NB4 (cell line): ENCODE measurements at regions not wholly inside any gene's neighbourhood (a gene's known extent, or its start where the extent isn't known, plus 50 kb on each side); places are given as distances from the start of the nearest gene placed in this dataset.

ENCODE experiments used
- CTCF ChIP-seq: IDR thresholded peaks from one replicate; pipeline ENCODE4 v1.5.1; 2012; ENCODE audit warnings: low read depth, low read length
- MAX ChIP-seq: IDR thresholded peaks from 2 replicates; pipeline ENCODE4 v1.6.1; 2011; ENCODE audit warnings: low read depth, low read length
- MYC ChIP-seq: IDR thresholded peaks from 2 replicates; pipeline ENCODE4 v1.6.1; 2011; ENCODE audit warnings: low read depth, low read length
- POLR2A ChIP-seq: IDR thresholded peaks from 2 replicates; pipeline ENCODE4 v1.6.1; 2011; ENCODE audit warnings: mild to moderate bottlenecking; ENCODE audit not compliant: insufficient read length; ENCODE audit errors: extremely low read depth

DNA sequence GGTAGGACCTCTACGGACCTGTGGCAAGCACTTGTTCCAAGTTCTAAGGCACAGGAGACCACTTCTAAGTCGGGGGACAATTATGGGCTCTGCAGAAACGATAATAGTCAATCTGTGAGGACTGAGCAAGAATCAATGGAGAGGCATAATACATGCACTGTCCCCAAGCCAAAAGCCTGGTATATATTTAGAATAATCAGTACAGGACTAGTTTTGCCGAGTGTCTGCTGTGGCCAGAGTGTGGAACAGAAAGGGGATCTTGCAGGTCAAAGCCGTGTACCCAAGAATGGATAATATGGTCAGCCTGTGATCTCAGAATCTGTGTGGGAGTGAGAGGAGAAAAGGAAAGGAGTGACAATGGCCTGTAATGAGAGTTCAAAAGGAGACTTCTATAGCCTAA lies 80.2 kb upstream of the GNAO1 start:
- TF ChIP-seq CTCF (no peak), MAX (no peak), POLR2A (no peak), MYC (no peak)
